Activated CD8-positive, alpha-beta memory T cell treated with anti-CD3 and anti-CD28 coated beads for 36 hours (primary cell): ENCODE measurements at regions not wholly inside any gene's neighbourhood (a gene's known extent, or its start where the extent isn't known, plus 50 kb on each side); places are given as distances from the start of the nearest gene placed in this dataset.
"Not testable (repeated sequence)": the region's sequence is repeated elsewhere in the genome, so short reads cannot be mapped to it uniquely, and the experiment has no call there.

Experiments
- CTCF ChIA-PET: fragments of 350-600 bp; sonication (Branson Sonifier 250); formaldehyde crosslinking; loops from one replicate; lab custom pipeline; 2021; ENCODE audit warnings: antibody characterized with exemption; lab: Charles Lee
- POLR2A ChIA-PET: fragments of 350-600 bp; sonication (Branson Sonifier 250); formaldehyde crosslinking; loops from one replicate; lab custom pipeline; 2021; ENCODE audit warnings: antibody characterized with exemption; lab: Charles Lee

- ChIA-PET CTCF (no interaction called here), POLR2A (no interaction called here)
Measured at GRCh38 chr2:123463886-123464285, 561.2 kb upstream of the CNTNAP5 start.

- POLR2A ChIA-PET, result no interaction called here
- CTCF ChIA-PET, result no interaction called here
Measured at GRCh38 chr2:123468071-123468470, 557.0 kb upstream of the CNTNAP5 start.

DNA sequence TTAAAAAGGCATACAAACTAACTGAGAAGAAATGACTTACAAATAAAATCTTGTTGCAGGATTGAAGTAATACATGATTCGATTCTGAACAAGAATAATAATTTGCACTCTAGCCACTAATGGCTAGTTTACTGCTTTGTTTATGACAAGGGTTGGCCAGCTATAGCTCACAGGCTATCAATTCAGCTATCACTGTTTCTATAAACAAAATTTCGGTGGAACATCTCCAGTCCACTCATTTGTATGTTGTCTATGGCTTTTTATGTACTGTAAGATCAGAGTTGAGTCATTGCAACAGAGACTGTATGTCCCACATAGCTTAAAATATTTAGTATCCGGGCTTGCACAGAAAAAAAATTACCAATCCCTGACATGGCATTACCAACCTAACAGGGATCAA is 543.7 kb upstream of the CNTNAP5 start:
- POLR2A ChIA-PET, result no interaction called here
- CTCF ChIA-PET, result no interaction called here

DNA sequence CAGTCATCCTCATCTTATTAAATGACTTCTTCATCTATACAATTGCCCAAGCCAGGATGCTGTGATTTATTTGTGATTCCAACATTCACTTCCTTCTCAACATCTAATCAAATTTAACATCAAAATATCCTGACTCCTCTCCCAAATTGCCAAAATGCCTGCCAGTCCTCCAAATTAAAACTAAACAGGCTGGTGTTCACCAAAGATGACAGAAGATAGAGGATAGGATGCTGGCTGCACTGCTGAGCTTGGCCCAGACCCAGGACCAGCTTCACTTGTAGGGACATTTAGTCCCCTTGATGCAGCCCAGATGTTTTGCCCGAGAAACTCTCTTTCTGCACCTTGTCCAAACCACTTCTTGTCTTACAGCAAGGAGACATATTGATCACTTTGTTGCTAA is 540.0 kb upstream of the CNTNAP5 start:
- ChIA-PET CTCF (no interaction called here), POLR2A (no interaction called here)

DNA sequence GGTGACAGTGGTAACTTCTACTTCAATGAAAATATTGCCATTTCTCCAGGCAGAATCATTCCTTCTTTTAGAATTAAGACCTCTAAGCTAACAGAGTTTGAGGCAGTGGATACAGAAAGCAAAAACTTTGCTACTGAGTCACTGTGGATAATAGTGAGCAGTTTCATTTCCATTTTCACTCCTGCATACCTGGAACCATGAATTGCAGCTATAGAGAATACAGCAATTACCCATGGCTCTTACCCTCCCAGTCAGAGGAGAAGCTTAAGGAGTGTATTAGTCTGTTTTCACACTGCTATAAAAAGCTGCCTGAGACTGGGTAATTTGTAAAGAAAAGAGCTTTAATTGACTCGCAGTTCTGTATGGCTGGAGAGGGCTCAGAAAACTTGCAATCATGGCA is 531.4 kb upstream of the CNTNAP5 start:
- CTCF ChIA-PET, result no interaction called here
- POLR2A ChIA-PET, result no interaction called here

- POLR2A ChIA-PET, result no interaction called here
- CTCF ChIA-PET, result no interaction called here
Measured at GRCh38 chr2:123495241-123495640, 529.8 kb upstream of the CNTNAP5 start.

DNA sequence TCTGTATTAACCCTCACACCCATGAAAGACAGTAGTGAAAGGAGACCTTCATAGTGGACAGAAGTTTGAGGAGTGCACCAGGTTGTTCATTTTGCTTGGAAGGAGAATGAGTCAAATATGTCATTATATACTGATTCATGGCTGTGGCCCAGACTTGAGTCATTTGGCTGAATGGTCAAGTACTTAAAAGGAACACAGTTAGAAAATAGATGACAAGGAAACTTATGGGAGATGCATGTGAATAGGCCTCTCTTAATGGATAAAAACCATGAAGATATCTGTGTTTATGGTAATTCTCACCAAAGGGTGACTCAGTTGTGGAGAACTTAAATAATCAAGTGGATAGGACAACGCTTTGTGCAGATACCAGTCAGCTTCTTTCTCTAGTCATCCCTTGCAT is 524.7 kb upstream of the CNTNAP5 start:
- POLR2A ChIA-PET, result no interaction called here
- CTCF ChIA-PET, result no interaction called here

GRCh38 chr2:123500988-123501387 is 524.1 kb upstream of the CNTNAP5 start:
- ChIA-PET CTCF (no interaction called here), POLR2A (no interaction called here)

- ChIA-PET CTCF (no interaction called here), POLR2A (no interaction called here)
Measured at GRCh38 chr2:123502931-123503330, 522.2 kb upstream of the CNTNAP5 start.

DNA sequence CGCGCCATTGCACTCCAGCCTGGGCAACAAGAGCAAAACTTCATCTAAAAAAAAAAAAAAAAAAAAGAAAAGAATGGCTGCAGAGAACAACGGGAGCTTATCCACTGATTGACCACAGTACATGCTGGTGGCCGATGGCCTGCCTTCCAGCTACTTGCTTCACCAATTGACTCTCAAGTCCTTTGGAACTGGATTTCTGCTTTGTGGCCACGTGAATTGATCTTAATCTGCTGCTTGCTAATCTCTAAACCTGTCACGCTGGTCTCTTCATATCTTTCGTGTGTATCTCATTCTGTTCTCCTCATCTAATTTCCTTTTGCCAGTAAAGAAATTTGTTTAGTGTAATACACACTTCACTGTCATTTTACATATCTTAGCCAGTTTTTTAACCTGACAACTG is 512.5 kb upstream of the CNTNAP5 start:
- ChIA-PET POLR2A (no interaction called here), CTCF (no interaction called here)

GRCh38 chr2:123513351-123513750 is 511.7 kb upstream of the CNTNAP5 start:
- ChIA-PET CTCF (no interaction called here), POLR2A (no interaction called here)

DNA sequence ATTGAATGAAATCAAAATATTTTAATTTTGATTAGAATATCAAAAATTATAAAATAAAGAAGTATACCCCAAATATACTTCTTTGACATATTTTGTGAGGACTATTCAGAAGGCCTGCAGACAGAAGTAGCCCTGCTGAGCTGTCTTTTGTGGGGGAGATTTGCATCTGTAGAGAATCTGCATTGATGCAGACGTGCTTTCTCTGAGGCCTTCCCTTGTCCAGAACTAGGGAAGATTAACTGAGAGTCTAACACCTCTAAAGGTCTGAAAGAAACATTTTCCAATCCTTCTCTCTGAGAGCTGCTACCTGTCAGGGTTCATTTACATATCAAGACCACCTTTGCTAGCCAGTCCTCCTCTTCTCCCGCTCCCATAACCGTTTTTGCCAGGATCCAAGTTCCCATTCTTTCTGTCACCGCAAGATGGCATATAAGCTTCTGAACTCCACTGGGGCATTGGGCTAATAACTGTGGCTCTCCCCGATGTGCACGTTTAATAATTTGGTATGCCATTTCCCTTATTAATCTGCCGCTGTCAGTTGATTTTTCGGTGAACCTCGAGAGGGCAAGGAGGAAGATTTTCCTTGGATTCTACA is 510.4 kb upstream of the CNTNAP5 start:
- CTCF ChIA-PET, result no interaction called here
- POLR2A ChIA-PET, result no interaction called here

- POLR2A ChIA-PET, result no interaction called here
- CTCF ChIA-PET, result interaction anchor here (0.6 kb wide), 1 partner anchor 22 kb away, joined by 5 read pairs; no protein-coding TSS in a partner anchor
Measured at GRCh38 chr2:123518367-123518766, 506.7 kb upstream of the CNTNAP5 start.

- ChIA-PET CTCF (no interaction called here), POLR2A (no interaction called here)
Measured at GRCh38 chr2:123521854-123522253, 503.2 kb upstream of the CNTNAP5 start.

- CTCF ChIA-PET, POLR2A ChIA-PET: not testable (repeated sequence)
Measured at GRCh38 chr2:123522498-123522897, 502.6 kb upstream of the CNTNAP5 start.

GRCh38 chr2:123528996-123529707 is 495.9 kb upstream of the CNTNAP5 start:
- CTCF ChIA-PET, result no interaction called here

GRCh38 chr2:123530004-123530403 is 495.1 kb upstream of the CNTNAP5 start:
- CTCF ChIA-PET, result no interaction called here
- POLR2A ChIA-PET, result no interaction called here

More at GRCh38 chr2:123528996-123529707, 495.9 kb upstream of the CNTNAP5 start:
- POLR2A ChIA-PET, result no interaction called here

DNA sequence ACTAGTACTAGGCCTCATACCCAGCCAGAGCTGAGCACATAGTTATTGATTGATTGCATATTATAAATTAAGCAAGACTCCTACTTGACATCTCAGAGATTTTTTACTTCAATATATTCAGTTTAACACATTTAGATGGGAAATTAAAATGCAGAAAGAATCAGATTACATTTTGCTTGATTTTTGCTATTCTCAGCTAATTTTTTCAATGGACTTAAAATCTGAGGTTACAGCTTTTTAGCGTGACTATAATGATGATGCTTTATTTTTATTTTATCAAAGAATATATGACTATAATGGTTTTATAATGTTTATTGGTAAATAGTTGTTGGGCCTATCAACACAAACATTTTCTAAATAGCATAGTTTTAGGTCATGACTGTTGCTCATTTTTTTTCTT is 493.0 kb upstream of the CNTNAP5 start:
- ChIA-PET POLR2A (no interaction called here), CTCF (no interaction called here)

DNA sequence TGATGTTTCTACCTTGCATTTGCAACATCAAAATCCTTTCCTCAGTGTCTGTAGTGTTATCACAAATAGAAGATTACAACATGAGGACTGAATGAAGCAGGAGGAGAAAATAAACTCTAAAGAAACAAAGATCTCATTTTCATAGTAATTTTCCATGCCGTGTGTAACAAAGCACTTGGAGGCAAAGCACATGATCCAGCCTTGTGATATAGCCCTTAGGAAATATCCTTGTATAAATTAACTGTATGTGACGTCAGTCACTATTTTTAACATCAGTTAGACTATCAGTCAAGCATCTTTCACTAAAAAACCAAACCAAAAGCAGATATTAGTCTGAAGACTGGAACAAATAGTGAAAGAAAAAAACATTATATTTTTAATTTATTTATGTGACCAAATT is 492.1 kb upstream of the CNTNAP5 start:
- ChIA-PET POLR2A (no interaction called here), CTCF (no interaction called here)

DNA sequence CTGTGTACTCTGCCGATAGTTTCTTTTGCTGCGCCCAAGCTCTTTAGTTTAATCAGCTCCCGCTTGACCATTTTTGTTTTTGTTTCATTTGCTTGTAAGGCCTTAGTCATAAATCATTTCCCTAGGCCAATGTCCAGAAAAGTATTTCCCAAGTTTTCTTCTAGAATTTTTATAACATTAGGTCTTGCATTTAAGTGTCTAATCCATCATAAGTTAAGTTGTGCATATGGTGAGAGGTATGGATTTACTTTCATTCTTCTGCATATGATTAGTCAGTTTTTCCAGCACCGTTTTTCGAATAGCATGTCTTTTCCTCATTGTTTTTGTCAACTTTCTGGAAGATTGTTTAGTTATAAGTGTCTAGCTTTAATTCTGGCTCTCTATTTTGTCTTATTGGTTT is 484.8 kb upstream of the CNTNAP5 start:
- POLR2A ChIA-PET, result no interaction called here

GRCh38 chr2:123546353-123546752 is 478.7 kb upstream of the CNTNAP5 start:
- CTCF ChIA-PET, result no interaction called here

More for the DNA sequence above, 484.8 kb upstream of the CNTNAP5 start:
- CTCF ChIA-PET, result interaction anchor here (0.7 kb wide), 1 partner anchor 22 kb away, joined by 5 read pairs; no protein-coding TSS in a partner anchor

More at GRCh38 chr2:123546353-123546752, 478.7 kb upstream of the CNTNAP5 start:
- POLR2A ChIA-PET, result no interaction called here
